Esophagus muscularis mucosa (tissue), 3 donors: ENCODE measurements at regions not wholly inside any gene's neighbourhood (a gene's known extent, or its start where the extent isn't known, plus 50 kb on each side); places are given as distances from the start of the nearest gene placed in this dataset.

Experiments used
- CTCF ChIP-seq, 3 experiments: fragments of 200-600 bp in 2 of 3; fragments of 450-650 bp in 1 of 3; sonication (generic) in 2 of 3; IDR thresholded peaks; one replicate each; pipeline ENCODE4 v1.5.1; 2017 to 2019; ENCODE audit warnings: antibody characterized with exemption in 3 of 3, mild to moderate bottlenecking in 2 of 3, moderate library complexity in 1 of 3
- EP300 ChIP-seq: sonication (generic); formaldehyde crosslinking; IDR thresholded peaks from one replicate; pipeline ENCODE4 v1.6.1; 2017; ENCODE audit warnings: antibody characterized with exemption

GRCh38 chr22:19615867-19616581 lies 91.8 kb upstream of the CLDN5 start:
- TF ChIP-seq EP300: no peak
- no peak for TF ChIP-seq CTCF (IDR thresholded peaks at IDR 0.05)
